Neural cell (in vitro differentiated cells): ENCODE measurements at regions not wholly inside any gene's neighbourhood (a gene's known extent, or its start where the extent isn't known, plus 50 kb on each side); places are given as distances from the start of the nearest gene placed in this dataset.

Source experiments
- H2AFZ ChIP-seq: fragments of 200-600, 300-800 bp; sonication (generic), shearing (Covaris generic); 2 replicates; pipeline ENCODE4 v1.6.0; 2014; ENCODE audit warnings: low read depth, mild to moderate bottlenecking, antibody characterized with exemption, low read length, moderate library complexity
- H3F3A ChIP-seq: fragments of 200-600 bp; shearing (Covaris generic); 2 replicates; pipeline ENCODE4 v1.6.1; 2016; ENCODE audit warnings: mild to moderate bottlenecking, moderate library complexity, mixed read lengths, antibody characterized with exemption, low read length; ENCODE audit not compliant: insufficient read depth, poor library complexity, severe bottlenecking
- H3K27ac ChIP-seq: fragments of 200-600, 300-800 bp; sonication (generic), shearing (Covaris generic); 2 replicates; pipeline ENCODE4 v1.5.1; 2014; ENCODE audit warnings: mild to moderate bottlenecking, low read length, moderate library complexity
- H3K27me3 ChIP-seq: fragments of 300-800, 200-600 bp; sonication (generic), shearing (Covaris generic); 2 replicates; pipeline ENCODE4 v1.6.0; 2014; ENCODE audit warnings: mild to moderate bottlenecking, low read depth, low read length, moderate library complexity; ENCODE audit not compliant: insufficient read depth
- H3K36me3 ChIP-seq: fragments of 300-800, 200-600 bp; sonication (generic), shearing (Covaris generic); 2 replicates; pipeline ENCODE4 v1.5.1; 2014; ENCODE audit warnings: mild to moderate bottlenecking, antibody characterized with exemption, low read length, moderate library complexity; ENCODE audit not compliant: insufficient read depth
- H3K4me2 ChIP-seq: fragments of 300-800, 200-600 bp; sonication (generic), shearing (Covaris generic); 2 replicates; pipeline ENCODE4 v1.6.0; 2014; ENCODE audit warnings: mild to moderate bottlenecking, low read length
- H3K4me3 ChIP-seq: fragments of 300-800, 200-600 bp; sonication (generic), shearing (Covaris generic); 2 replicates; pipeline ENCODE4 v1.5.1; 2014; ENCODE audit warnings: mild to moderate bottlenecking, low read length, moderate library complexity
- H3K79me2 ChIP-seq: fragments of 200-600 bp; shearing (Covaris generic); replicated peaks from 2 replicates; pipeline ENCODE4 v1.6.0; 2014; ENCODE audit warnings: mild to moderate bottlenecking, low read length, moderate library complexity; ENCODE audit not compliant: insufficient read depth
- H3K9ac ChIP-seq: fragments of 300-800, 200-600 bp; sonication (generic), shearing (Covaris generic); 2 replicates; pipeline ENCODE4 v1.6.1; 2016; ENCODE audit warnings: mild to moderate bottlenecking, low read length, mixed read lengths
- H3K9me2 ChIP-seq: fragments of 200-600 bp; shearing (Covaris generic); 2 replicates; pipeline ENCODE4 v1.6.1; 2016; ENCODE audit warnings: mild to moderate bottlenecking, low read length, mixed read lengths; ENCODE audit not compliant: insufficient read depth
- H3K9me3 ChIP-seq: fragments of 200-600, 300-800 bp; sonication (generic), shearing (Covaris generic); 2 replicates; pipeline ENCODE4 v1.6.1; 2016; ENCODE audit warnings: mild to moderate bottlenecking, mixed run types, low read length, moderate library complexity, mixed read lengths
- H4K20me1 ChIP-seq: fragments of 200-600 bp; shearing (Covaris generic); 2 replicates; pipeline ENCODE4 v1.6.1; 2016; ENCODE audit warnings: mild to moderate bottlenecking, mixed run types; ENCODE audit not compliant: insufficient read depth
- EP300 ChIP-seq: fragments of 450-650 bp; conservative IDR thresholded peaks from 2 replicates; pipeline ENCODE4 v1.6.1; 2014; ENCODE audit warnings: antibody characterized with exemption, mild to moderate bottlenecking, moderate library complexity; ENCODE audit not compliant: poor library complexity, severe bottlenecking
- EZH2 ChIP-seq: fragments of 200-600, 300-800 bp; shearing (Covaris generic), sonication (generic); IDR thresholded peaks from 2 replicates; pipeline ENCODE4 v1.6.1; 2014; ENCODE audit warnings: antibody characterized with exemption, low read length, borderline replicate concordance, mild to moderate bottlenecking; ENCODE audit not compliant: insufficient read depth, poor library complexity, severe bottlenecking
- MXI1 ChIP-seq: fragments of 450-650 bp; conservative IDR thresholded peaks from 2 replicates; pipeline ENCODE4 v1.6.1; 2014; ENCODE audit warnings: antibody characterized with exemption, mild to moderate bottlenecking; ENCODE audit not compliant: poor library complexity, severe bottlenecking
- POLR2AphosphoS5 ChIP-seq: IDR thresholded peaks from 2 replicates; pipeline ENCODE4 v1.6.1; 2012
- RAD21 ChIP-seq: fragments of 450-650 bp; conservative IDR thresholded peaks from 2 replicates; pipeline ENCODE4 v1.6.1; 2014; ENCODE audit warnings: antibody characterized with exemption, mild to moderate bottlenecking, moderate library complexity
- REST ChIP-seq: IDR thresholded peaks from 2 replicates; pipeline ENCODE4 v1.6.1; 2012; ENCODE audit warnings: borderline replicate concordance
- SMC3 ChIP-seq: fragments of 450-650 bp; conservative IDR thresholded peaks from 2 replicates; pipeline ENCODE4 v1.6.1; 2014; ENCODE audit warnings: antibody characterized with exemption, mild to moderate bottlenecking, moderate library complexity; ENCODE audit not compliant: poor library complexity
- TAF1 ChIP-seq: IDR thresholded peaks from 2 replicates; pipeline ENCODE4 v1.6.1; 2012; ENCODE audit warnings: low read depth
- TF ChIP-seq, protein P1 (sequence below): fragments of 450-650 bp; IDR thresholded peaks from 2 replicates; pipeline ENCODE4 v1.5.1; 2014; ENCODE audit warnings: antibody characterized with exemption, mild to moderate bottlenecking, moderate library complexity; ENCODE audit not compliant: poor library complexity, severe bottlenecking

DNA sequence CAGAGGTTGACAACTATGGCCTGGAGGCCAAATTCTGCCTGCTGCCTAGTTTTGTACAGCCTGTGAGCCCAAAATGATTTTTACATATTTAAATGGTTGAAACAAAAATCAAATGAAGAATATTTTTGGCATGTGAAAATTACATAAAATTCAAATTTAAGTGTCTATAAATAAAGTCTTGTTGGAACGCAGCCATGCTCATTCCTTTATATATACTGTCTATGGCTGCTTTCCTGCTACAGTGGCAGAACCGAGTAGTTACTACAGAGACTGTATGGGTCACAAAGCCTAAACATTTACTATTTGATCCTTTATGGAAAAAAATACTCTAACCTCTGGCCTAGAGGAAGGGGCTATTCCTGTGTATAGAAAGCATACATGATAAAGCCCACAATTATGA lies 290.4 kb downstream of the GLUD2 start:
- TF ChIP-seq EZH2 (no peak), REST (no peak), EP300 (no peak), SMC3 (no peak), MXI1 (no peak), RAD21 (no peak), TAF1 (no peak), POLR2AphosphoS5 (no peak)
- TF ChIP-seq, protein P1, sequence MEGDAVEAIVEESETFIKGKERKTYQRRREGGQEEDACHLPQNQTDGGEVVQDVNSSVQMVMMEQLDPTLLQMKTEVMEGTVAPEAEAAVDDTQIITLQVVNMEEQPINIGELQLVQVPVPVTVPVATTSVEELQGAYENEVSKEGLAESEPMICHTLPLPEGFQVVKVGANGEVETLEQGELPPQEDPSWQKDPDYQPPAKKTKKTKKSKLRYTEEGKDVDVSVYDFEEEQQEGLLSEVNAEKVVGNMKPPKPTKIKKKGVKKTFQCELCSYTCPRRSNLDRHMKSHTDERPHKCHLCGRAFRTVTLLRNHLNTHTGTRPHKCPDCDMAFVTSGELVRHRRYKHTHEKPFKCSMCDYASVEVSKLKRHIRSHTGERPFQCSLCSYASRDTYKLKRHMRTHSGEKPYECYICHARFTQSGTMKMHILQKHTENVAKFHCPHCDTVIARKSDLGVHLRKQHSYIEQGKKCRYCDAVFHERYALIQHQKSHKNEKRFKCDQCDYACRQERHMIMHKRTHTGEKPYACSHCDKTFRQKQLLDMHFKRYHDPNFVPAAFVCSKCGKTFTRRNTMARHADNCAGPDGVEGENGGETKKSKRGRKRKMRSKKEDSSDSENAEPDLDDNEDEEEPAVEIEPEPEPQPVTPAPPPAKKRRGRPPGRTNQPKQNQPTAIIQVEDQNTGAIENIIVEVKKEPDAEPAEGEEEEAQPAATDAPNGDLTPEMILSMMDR, result no peak
- Histone ChIP-seq H3K4me2 (no peak overlapping the region), H3K9me3 (no peaks in the 10 kb centered on the region), H3K27me3 (no peaks in the 10 kb centered on the region), H3K9me2 (no peaks in the 10 kb centered on the region), H4K20me1 (no peaks in the 10 kb centered on the region), H3K79me2 (no peaks in the 10 kb centered on the region), H3F3A (no peaks in the 10 kb centered on the region), H3K9ac (no peak overlapping the region), H3K36me3 (no peaks in the 10 kb centered on the region), H2AFZ (no peak overlapping the region), H3K27ac (no peak overlapping the region), H3K4me3 (no peak overlapping the region)

DNA sequence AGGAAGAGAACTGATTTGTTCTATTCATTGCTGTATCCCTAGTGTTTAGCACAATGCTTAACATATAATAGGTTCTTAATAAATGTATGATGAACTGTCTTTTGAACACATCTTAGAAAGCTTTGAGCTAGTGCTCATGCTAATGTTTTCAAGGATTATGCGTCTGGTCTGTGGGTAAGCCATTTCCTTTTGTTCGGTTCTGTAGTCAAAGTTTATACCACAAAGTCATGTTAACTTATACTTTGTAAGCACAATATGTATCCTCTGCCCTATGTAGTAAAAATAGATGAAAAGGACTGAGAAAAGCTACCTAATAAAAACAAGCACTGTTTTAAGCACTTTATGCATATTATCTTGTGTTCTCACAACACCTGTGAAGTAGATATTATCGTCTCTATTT lies 301.9 kb downstream of the GLUD2 start:
- Histone ChIP-seq H3K36me3 (no peaks in the 10 kb centered on the region), H2AFZ (no peak overlapping the region)

More for the DNA sequence above, 301.9 kb downstream of the GLUD2 start:
- H3K9me3 ChIP-seq, result no peaks in the 10 kb centered on the region
- no peaks in the 10 kb centered on the region for H3K27me3 ChIP-seq
- no peak overlapping the region for H3K27ac ChIP-seq
- H3K9ac ChIP-seq, result no peak overlapping the region
- no peak overlapping the region for H3K4me2 ChIP-seq
- no peaks in the 10 kb centered on the region for H4K20me1 ChIP-seq
- TF ChIP-seq, protein P1, result no peak
- TF ChIP-seq SMC3, result no peak
- no peak for TF ChIP-seq EP300
- TF ChIP-seq TAF1, result no peak
- no peak for TF ChIP-seq RAD21
- no peak for TF ChIP-seq MXI1
- TF ChIP-seq EZH2, result no peak
- no peak for TF ChIP-seq POLR2AphosphoS5
- TF ChIP-seq REST, result no peak
- H3K9me2 ChIP-seq, result no peaks in the 10 kb centered on the region
- no peak overlapping the region for H3K4me3 ChIP-seq
- H3K79me2 ChIP-seq, result no peaks in the 10 kb centered on the region
- H3F3A ChIP-seq, result no peaks in the 10 kb centered on the region
